T-cell (primary cell): ENCODE measurements at regions not wholly inside any gene's neighbourhood (a gene's known extent, or its start where the extent isn't known, plus 50 kb on each side); places are given as distances from the start of the nearest gene placed in this dataset.

Experiments used
- ATAC-seq, 4 experiments: fragments of 200-7000 bp in 3 of 4; fragments of 150-1000 bp in 1 of 4; cut with Tn5 transposase; replicated peaks in 1 of 4; 1 replicate in 3 of 4; 2 replicates in 1 of 4; pipeline ENCODE4 v1.10.0; 2021; ENCODE audit warnings: moderate library complexity in 3 of 4, mild to moderate bottlenecking in 2 of 4, moderate number of reproducible peaks in 1 of 4
- CTCF ChIA-PET, 2 donors: fragments of 300-600 bp; sonication (Branson Sonifier 250); formaldehyde crosslinking; loops; one replicate each; lab custom pipeline; 2022; ENCODE audit warnings: antibody characterized with exemption in 2 of 2; lab: Charles Lee
- POLR2A ChIA-PET, 2 donors: fragments of 300-600 bp; sonication (Branson Sonifier 250); formaldehyde crosslinking; loops; one replicate each; lab custom pipeline; 2022; ENCODE audit warnings: antibody characterized with exemption in 2 of 2; lab: Charles Lee
- DNase-seq, 35 experiments: peaks; one replicate each; pipeline versions ENCODE4 v3.0.0 to v3.0.0-alpha.2; 2013 to 2023
- H3K27ac ChIP-seq: one replicate; pipeline ENCODE4 v1.5.1; 2013; ENCODE audit warnings: low read length
- H3K27me3 ChIP-seq, 2 experiments: replicated peaks in 1 of 2; 1 replicate in 1 of 2; 2 replicates in 1 of 2; pipeline versions ENCODE4 v1.6.1 to v1.7.0; 2013; ENCODE audit warnings: low read length in 1 of 2, mixed read lengths in 1 of 2; ENCODE audit not compliant: control insufficient read depth in 2 of 2, insufficient read depth in 2 of 2; ENCODE audit errors: extremely low read depth in 1 of 2
- H3K36me3 ChIP-seq, 2 donors: 1 replicate in 1 of 2; 2 replicates in 1 of 2; pipeline versions ENCODE4 v1.6.1 to v1.7.0; 2013; ENCODE audit warnings: low read length in 1 of 2; ENCODE audit not compliant: control insufficient read depth in 2 of 2, insufficient read depth in 1 of 2; ENCODE audit errors: extremely low read depth in 1 of 2
- H3K4me1 ChIP-seq, 2 experiments: 1 replicate in 1 of 2; 2 replicates in 1 of 2; pipeline versions ENCODE4 v1.6.1 to v1.7.0; 2013; ENCODE audit warnings: low read length in 2 of 2, mixed read lengths in 1 of 2; ENCODE audit not compliant: insufficient read depth in 2 of 2, control insufficient read depth in 1 of 2; ENCODE audit errors: extremely low read depth in 1 of 2
- H3K4me3 ChIP-seq, 2 donors: 1 replicate in 1 of 2; 2 replicates in 1 of 2; pipeline versions ENCODE4 v1.5.1 to v1.7.0; 2013; ENCODE audit warnings: mild to moderate bottlenecking in 2 of 2, low read length in 1 of 2, moderate library complexity in 1 of 2; ENCODE audit not compliant: control insufficient read depth in 1 of 2; ENCODE audit errors: extremely low read depth in 1 of 2
- H3K9me3 ChIP-seq: 2 replicates; pipeline ENCODE4 v1.7.0; 2013
- H3K27ac Mint-ChIP-seq, 2 donors: one replicate each; pipeline ENCODE4 v1.8.0; 2020 to 2021; ENCODE audit warnings: mild to moderate bottlenecking in 2 of 2, mixed read lengths in 2 of 2
- H3K27me3 Mint-ChIP-seq, 2 donors: one replicate each; pipeline ENCODE4 v1.8.0; 2021 to 2022; ENCODE audit warnings: mixed read lengths in 2 of 2
- H3K36me3 Mint-ChIP-seq: one replicate; pipeline ENCODE4 v1.8.0; 2021; ENCODE audit warnings: mixed read lengths
- H3K4me1 Mint-ChIP-seq, 3 donors: one replicate each; pipeline ENCODE4 v1.8.0; 2020 to 2022; ENCODE audit warnings: mixed read lengths in 3 of 3, mild to moderate bottlenecking in 1 of 3
- H3K4me3 Mint-ChIP-seq, 3 donors: one replicate each; pipeline ENCODE4 v1.8.0; 2020 to 2022; ENCODE audit warnings: mild to moderate bottlenecking in 3 of 3, mixed read lengths in 3 of 3, moderate library complexity in 3 of 3
- H3K9me3 Mint-ChIP-seq, 3 donors: one replicate each; pipeline ENCODE4 v1.8.0; 2020 to 2022; ENCODE audit warnings: mixed read lengths in 3 of 3
- WGBS: methylation state at CpG from one replicate; pipeline ENCODE4 v1.1.5; 2013; ENCODE audit warnings: missing lambda C conversion rate; ENCODE audit not compliant: insufficient coverage; 5-methylcytosine and 5-hydroxymethylcytosine counted together

GRCh38 chr5:44884036-44884435 is 75.3 kb downstream of the MRPS30 start:
- H3K4me1 ChIP-seq = no peaks in the 10 kb centered on the region
- no peaks in the 10 kb centered on the region for H3K9me3 ChIP-seq
- no peak for ATAC-seq
- Mint-ChIP-seq H3K36me3 (no peaks in the 10 kb centered on the region), H3K27ac (no peak overlapping the region), H3K27me3 (no peaks in the 10 kb centered on the region), H3K4me1 (no peaks in the 10 kb centered on the region), H3K4me3 (no peak overlapping the region), H3K9me3 (no peaks in the 10 kb centered on the region)
- POLR2A ChIA-PET = no interaction called here
- H3K4me3 ChIP-seq = no peak overlapping the region
- H3K27me3 ChIP-seq = no peaks in the 10 kb centered on the region
- H3K27ac ChIP-seq = no peak overlapping the region
- 96% methylated on average over 23 of the region's 26 CpGs for WGBS
- CTCF ChIA-PET = no interaction called here
- H3K36me3 ChIP-seq = no peaks in the 10 kb centered on the region
- no peak for DNase-seq

- Mint-ChIP-seq H3K4me1 (no peaks in the 10 kb centered on the region), H3K9me3 (no peaks in the 10 kb centered on the region), H3K36me3 (no peaks in the 10 kb centered on the region), H3K4me3 (no peak overlapping the region), H3K27ac (no peak overlapping the region), H3K27me3 (no peaks in the 10 kb centered on the region)
- no CpG with 5 or more reads among the region's 1 CpG for WGBS
- DNase-seq = no peak
- H3K4me1 ChIP-seq = no peaks in the 10 kb centered on the region
- H3K4me3 ChIP-seq = no peak overlapping the region
- ChIA-PET CTCF (no interaction called here), POLR2A (no interaction called here)
- no peaks in the 10 kb centered on the region for H3K36me3 ChIP-seq
- H3K27ac ChIP-seq = no peak overlapping the region
- H3K9me3 ChIP-seq = no peaks in the 10 kb centered on the region
- no peaks in the 10 kb centered on the region for H3K27me3 ChIP-seq
- no peak for ATAC-seq
Observed at GRCh38 chr5:44885903-44886302, 77.2 kb downstream of the MRPS30 start.

- Mint-ChIP-seq H3K27ac (no peak overlapping the region), H3K9me3 (peaks cover 0 to 4% (median 0%) of the 10 kb centered on the region in 3 donors), H3K27me3 (no peaks in the 10 kb centered on the region), H3K4me1 (no peaks in the 10 kb centered on the region), H3K4me3 (no peak overlapping the region), H3K36me3 (no peaks in the 10 kb centered on the region)
- DNase-seq = no peak
- POLR2A ChIA-PET = no interaction called here
- H3K36me3 ChIP-seq = no peaks in the 10 kb centered on the region
- H3K27ac ChIP-seq = no peak overlapping the region
- no CpG with 5 or more reads among the region's 1 CpG for WGBS
- H3K9me3 ChIP-seq = no peaks in the 10 kb centered on the region
- H3K4me3 ChIP-seq = no peak overlapping the region
- no peak for ATAC-seq
- CTCF ChIA-PET = no interaction called here
- no peaks in the 10 kb centered on the region for H3K27me3 ChIP-seq
- no peaks in the 10 kb centered on the region for H3K4me1 ChIP-seq
Observed at GRCh38 chr5:44887722-44888121, 79.0 kb downstream of the MRPS30 start.

GRCh38 chr5:44888435-44888834 is 79.7 kb downstream of the MRPS30 start:
- DNase-seq = no peak
- Histone ChIP-seq H3K27ac (no peak overlapping the region), H3K4me3 (no peak overlapping the region), H3K36me3 (no peaks in the 10 kb centered on the region), H3K4me1 (no peaks in the 10 kb centered on the region), H3K27me3 (no peaks in the 10 kb centered on the region), H3K9me3 (no peaks in the 10 kb centered on the region)
- Mint-ChIP-seq H3K27me3 (peaks cover 0 to 4% of the 10 kb centered on the region in 2 donors), H3K4me3 (no peak overlapping the region), H3K4me1 (no peaks in the 10 kb centered on the region), H3K36me3 (no peaks in the 10 kb centered on the region), H3K9me3 (peaks cover 0 to 8% (median 4%) of the 10 kb centered on the region in 3 donors), H3K27ac (no peak overlapping the region)
- WGBS = no CpG with 5 or more reads among the region's 1 CpG
- ATAC-seq = no peak
- POLR2A ChIA-PET = no interaction called here
- CTCF ChIA-PET = interaction anchor here in 1 of 2 donors (0.6 kb wide), 1 partner anchor 32 kb away, joined by 3 read pairs; no protein-coding TSS in a partner anchor

- Mint-ChIP-seq H3K27me3 (peaks cover 0 to 5% of the 10 kb centered on the region in 2 donors), H3K36me3 (no peaks in the 10 kb centered on the region), H3K27ac (no peak overlapping the region), H3K9me3 (peaks cover 0 to 8% (median 5%) of the 10 kb centered on the region in 3 donors), H3K4me1 (no peaks in the 10 kb centered on the region), H3K4me3 (no peak overlapping the region)
- Histone ChIP-seq H3K4me1 (no peaks in the 10 kb centered on the region), H3K9me3 (no peaks in the 10 kb centered on the region), H3K4me3 (no peak overlapping the region), H3K27ac (no peak overlapping the region), H3K27me3 (no peaks in the 10 kb centered on the region), H3K36me3 (no peaks in the 10 kb centered on the region)
- no peak for DNase-seq
- ChIA-PET POLR2A (no interaction called here), CTCF (no interaction called here)
- ATAC-seq = no peak
Observed at GRCh38 chr5:44891116-44891515, 82.4 kb downstream of the MRPS30 start.

- no peak overlapping the region for H3K27ac Mint-ChIP-seq
- no peaks in the 10 kb centered on the region for H3K4me1 ChIP-seq
- H3K9me3 ChIP-seq = no peaks in the 10 kb centered on the region
- no peak overlapping the region for H3K27ac ChIP-seq
- no peak overlapping the region for H3K4me3 Mint-ChIP-seq
- DNase-seq (no peak), ATAC-seq (no peak)
- H3K36me3 ChIP-seq = no peaks in the 10 kb centered on the region
- no peaks in the 10 kb centered on the region for H3K36me3 Mint-ChIP-seq
- no peaks in the 10 kb centered on the region for H3K27me3 Mint-ChIP-seq
- H3K27me3 ChIP-seq = no peaks in the 10 kb centered on the region
- no peak overlapping the region for H3K4me3 ChIP-seq
- ChIA-PET POLR2A (no interaction called here), CTCF (no interaction called here)
- peaks cover 0 to 4% (median 0%) of the 10 kb centered on the region in 3 donors for H3K9me3 Mint-ChIP-seq
- H3K4me1 Mint-ChIP-seq = no peaks in the 10 kb centered on the region
Observed at GRCh38 chr5:44900273-44900954, 91.7 kb downstream of the MRPS30 start.

GRCh38 chr5:44907396-44907795 is 98.6 kb downstream of the MRPS30 start:
- Histone ChIP-seq H3K27ac (no peak overlapping the region), H3K9me3 (no peaks in the 10 kb centered on the region), H3K4me1 (no peaks in the 10 kb centered on the region), H3K27me3 (no peaks in the 10 kb centered on the region), H3K36me3 (no peaks in the 10 kb centered on the region), H3K4me3 (no peak overlapping the region)
- no peaks in the 10 kb centered on the region for H3K9me3 Mint-ChIP-seq
- DNase-seq (no peak), ATAC-seq (no peak)
- POLR2A ChIA-PET = no interaction called here
- H3K4me3 Mint-ChIP-seq = no peak overlapping the region
- no peak overlapping the region for H3K27ac Mint-ChIP-seq
- no CpG with 5 or more reads among the region's 5 CpGs for WGBS
- H3K4me1 Mint-ChIP-seq = no peaks in the 10 kb centered on the region
- CTCF ChIA-PET = no interaction called here
- no peaks in the 10 kb centered on the region for H3K36me3 Mint-ChIP-seq
- H3K27me3 Mint-ChIP-seq = no peaks in the 10 kb centered on the region
